Pancreas (tissue), 10 donors: ENCODE measurements at regions not wholly inside any gene's neighbourhood (a gene's known extent, or its start where the extent isn't known, plus 50 kb on each side); places are given as distances from the start of the nearest gene placed in this dataset.

ENCODE experiments used
- ATAC-seq, 4 donors: fragments of 200-7000 bp; cut with Tn5 transposase; one replicate each; pipeline versions ENCODE4 v1.8.0 to v1.9.1; 2020; ENCODE audit warnings: mild to moderate bottlenecking in 4 of 4, moderate library complexity in 4 of 4
- DNase-seq, 6 donors: peaks; one replicate each; pipeline ENCODE4 v3.0.0-alpha.2; 2020
- FAIRE-seq: peaks from 2 replicates; lab custom pipeline; 2012; peaks lifted over from hg19 to GRCh38; lab: Jason Lieb, UNC
- H3K27ac ChIP-seq, 4 donors: fragments of 200-600 bp; sonication (generic); 1 replicate in 3 of 4; 2 replicates in 1 of 4; pipeline versions ENCODE4 v1.5.0 to v1.8.0; 2020
- H3K27me3 ChIP-seq, 4 donors: fragments of 200-600 bp; one replicate each; pipeline ENCODE4 v1.8.0; 2021
- H3K36me3 ChIP-seq, 3 donors: fragments of 200-600 bp; sonication (generic) in 1 of 3; one replicate each; pipeline versions ENCODE4 v1.5.0 to v1.8.0; 2020 to 2021
- H3K4me1 ChIP-seq, 3 donors: fragments of 200-600 bp; one replicate each; pipeline ENCODE4 v1.8.0; 2021
- H3K4me3 ChIP-seq, 4 donors: fragments of 200-600 bp; sonication (generic) in 2 of 4; one replicate each; pipeline versions ENCODE4 v1.5.0 to v1.8.0; 2020 to 2021
- H3K9me3 ChIP-seq, 4 donors: fragments of 200-600 bp; one replicate each; pipeline ENCODE4 v1.8.0; 2021
- CTCF ChIP-seq, 4 donors: fragments of 200-600 bp; sonication (generic) in 3 of 4; IDR thresholded peaks; one replicate each; pipeline versions ENCODE4 v1.5.0 to v1.8.0; 2021; ENCODE audit warnings: antibody characterized with exemption in 4 of 4
- WGBS, 2 donors: extraction: QIAGEN DNeasy Blood & Tissue Kit; methylation state at CpG; one replicate each; pipeline ENCODE4 v1.1.7; 2013; 5-methylcytosine and 5-hydroxymethylcytosine counted together
- intact Hi-C, 3 donors: fragments of 100-400 bp; cut with DNase I; formaldehyde crosslinking; loops; one replicate each; pipeline versions ENCODE4 v1.11.1 to v1.14.2; 2022
- donor health status: healthy with polysubstance abuse.
- donor health status: DM: no; HTN: no; CAD: no; lungs with moderate emphysema.
- donor health status: DM: no; HTN: no; CAD: no.
- donor health status: control.
- donor health status: control.
- donor health status: Bipolar disorder and iron deficiency.
- donor health status: DM: yes; HTN: yes; CAD: no.
- donor health status: DM: no; HTN: no; CAD: no.
- donor health status: DM: no; HTN: no; CAD: no.
- donor health status: DM: yes; HTN: yes; CAD: no.

- H3K27me3 ChIP-seq, result no peaks in the 10 kb centered on the region
- no peak for FAIRE-seq
- 15 to 17% methylated on average over 25 of the region's 25 CpGs for WGBS, 2 donors
- peak in 4 of 6 donors; percentile 19 to 57 (median 40) for DNase-seq
- ATAC-seq, result peak; percentile 72 to 89 (median 80)
- TF ChIP-seq CTCF (IDR thresholded peaks at IDR 0.05), result no peak
- H3K36me3 ChIP-seq, result no peaks in the 10 kb centered on the region
- peak overlapping the region in 2 of 4 donors; percentile 23 to 34 for H3K4me3 ChIP-seq
- no peaks in the 10 kb centered on the region for H3K4me1 ChIP-seq
- intact Hi-C loops, result no loop called here
- H3K9me3 ChIP-seq, result no peaks in the 10 kb centered on the region
- peak overlapping the region; percentile 30 to 69 (median 54) for H3K27ac ChIP-seq
Measured at GRCh38 chr1:214107322-214108096, 119.7 kb downstream of the PROX1 start.

DNA sequence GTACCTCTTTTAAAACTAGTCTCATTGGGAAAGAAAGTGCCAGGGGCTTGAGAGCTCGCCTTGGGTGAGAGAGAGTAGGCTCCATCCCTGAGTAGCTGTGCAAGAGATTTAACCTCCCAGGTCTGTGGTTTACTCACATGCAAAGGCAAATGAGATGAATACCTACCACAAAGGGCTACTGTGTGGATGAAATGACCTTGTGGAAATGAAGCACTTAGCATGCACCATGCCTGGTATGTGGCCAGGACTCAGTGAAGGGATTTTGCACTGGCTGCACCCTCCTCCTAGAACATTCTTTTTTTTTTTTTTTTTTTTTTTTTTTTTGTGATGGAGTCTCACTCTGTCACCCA is 120.3 kb downstream of the PROX1 start:
- Histone ChIP-seq H3K27ac (peak overlapping the region; percentile 30 to 69 (median 54)), H3K36me3 (no peaks in the 10 kb centered on the region), H3K9me3 (no peaks in the 10 kb centered on the region), H3K27me3 (no peaks in the 10 kb centered on the region), H3K4me3 (peak overlapping the region in 1 of 4 donors; percentile 34), H3K4me1 (no peaks in the 10 kb centered on the region)
- ATAC-seq (peak; percentile 45 to 71 (median 56)), FAIRE-seq (no peak), DNase-seq (no peak)
- intact Hi-C loops, result no loop called here
- TF ChIP-seq CTCF (IDR thresholded peaks at IDR 0.05), result no peak
- WGBS, 2 donors, result 74 to 84% methylated on average over 1 of the region's 1 CpG

GRCh38 chr1:214111796-214112195 is 124.0 kb downstream of the PROX1 start:
- Histone ChIP-seq H3K27me3 (no peaks in the 10 kb centered on the region), H3K36me3 (no peaks in the 10 kb centered on the region), H3K9me3 (no peaks in the 10 kb centered on the region), H3K4me3 (no peak overlapping the region), H3K27ac (no peak overlapping the region), H3K4me1 (no peaks in the 10 kb centered on the region)
- no peak for TF ChIP-seq CTCF (IDR thresholded peaks at IDR 0.05)
- intact Hi-C loops, result loop anchor here in 1 of 3 donors (10.0 kb wide), 1 partner anchor 737 kb away; no protein-coding TSS in a partner anchor
- FAIRE-seq, result no peak
- DNase-seq, result no peak
- 82 to 88% methylated on average over 9 of the region's 9 CpGs for WGBS, 2 donors
- no peak for ATAC-seq

GRCh38 chr1:214116258-214116657 is 128.5 kb downstream of the PROX1 start:
- Histone ChIP-seq H3K36me3 (no peaks in the 10 kb centered on the region), H3K27ac (no peak overlapping the region), H3K4me3 (no peak overlapping the region), H3K27me3 (no peaks in the 10 kb centered on the region), H3K4me1 (no peaks in the 10 kb centered on the region), H3K9me3 (no peaks in the 10 kb centered on the region)
- FAIRE-seq (no peak), ATAC-seq (no peak), DNase-seq (no peak)
- no peak for TF ChIP-seq CTCF (IDR thresholded peaks at IDR 0.05)
- intact Hi-C loops, result loop anchor here in 1 of 3 donors (10.0 kb wide), 1 partner anchor 741 kb away; no protein-coding TSS in a partner anchor
- WGBS, 2 donors, result 87 to 92% methylated on average over 3 of the region's 3 CpGs

DNA sequence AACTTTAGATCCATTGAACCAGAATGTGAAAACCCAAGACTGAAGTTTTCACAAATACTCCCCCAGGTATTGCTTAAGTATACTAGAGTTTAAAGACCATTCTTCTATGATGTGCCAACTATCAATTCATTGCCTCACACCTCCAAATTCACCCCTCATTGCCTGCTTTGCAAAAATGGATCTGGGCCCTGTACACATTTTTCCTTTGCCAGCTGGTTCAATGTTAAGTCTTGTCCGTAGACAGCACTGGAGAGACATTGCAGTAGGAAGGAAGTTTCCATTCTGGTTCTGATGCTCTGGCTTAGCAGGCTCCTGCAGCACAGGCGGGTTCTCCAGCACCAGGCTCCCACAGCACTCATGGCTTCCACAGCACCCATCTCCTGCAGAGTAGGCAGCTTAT is 130.0 kb downstream of the PROX1 start:
- FAIRE-seq (no peak), ATAC-seq (no peak), DNase-seq (no peak)
- H3K4me3 ChIP-seq, result no peak overlapping the region
- peaks cover 0 to 1% (median 1%) of the 10 kb centered on the region in 3 donors for H3K4me1 ChIP-seq
- intact Hi-C loops, result loop anchor here in 1 of 3 donors (10.0 kb wide), 1 partner anchor 743 kb away; no protein-coding TSS in a partner anchor
- H3K36me3 ChIP-seq, result no peaks in the 10 kb centered on the region
- H3K27me3 ChIP-seq, result no peaks in the 10 kb centered on the region
- no peak overlapping the region for H3K27ac ChIP-seq
- TF ChIP-seq CTCF (IDR thresholded peaks at IDR 0.05), result no peak
- 81 to 93% methylated on average over 2 of the region's 2 CpGs for WGBS, 2 donors
- H3K9me3 ChIP-seq, result no peaks in the 10 kb centered on the region
